HEK293T (cell line): ENCODE measurements at regions not wholly inside any gene's neighbourhood (a gene's known extent, or its start where the extent isn't known, plus 50 kb on each side); places are given as distances from the start of the nearest gene placed in this dataset.

Experiments
- ARNT ChIP-seq: fragments of 450-650 bp; IDR thresholded peaks from 2 replicates; pipeline ENCODE4 v1.6.1; 2017; ENCODE audit warnings: mild to moderate bottlenecking
- BHLHE40 ChIP-seq: fragments of 450-650 bp; IDR thresholded peaks from 2 replicates; pipeline ENCODE4 v1.6.1; 2016; ENCODE audit warnings: mild to moderate bottlenecking, moderate library complexity, borderline replicate concordance
- CTBP1 ChIP-seq: fragments of 450-650 bp; IDR thresholded peaks from 2 replicates; pipeline ENCODE4 v1.6.1; 2016; ENCODE audit warnings: borderline replicate concordance
- ELF4 ChIP-seq: fragments of 450-650 bp; IDR thresholded peaks from 2 replicates; pipeline ENCODE4 v1.6.1; 2017; ENCODE audit warnings: antibody characterized with exemption
- FOXA1 ChIP-seq: fragments of 450-650 bp; IDR thresholded peaks from 2 replicates; pipeline ENCODE4 v1.6.1; 2016; ENCODE audit warnings: mild to moderate bottlenecking
- FOXM1 ChIP-seq: fragments of 450-650 bp; IDR thresholded peaks from 2 replicates; pipeline ENCODE4 v1.6.1; 2017; ENCODE audit warnings: mild to moderate bottlenecking, borderline replicate concordance
- NFRKB ChIP-seq: fragments of 450-650 bp; IDR thresholded peaks from 2 replicates; pipeline ENCODE4 v1.6.1; 2016; ENCODE audit warnings: mild to moderate bottlenecking, moderate library complexity
- SP1 ChIP-seq: fragments of 450-650 bp; IDR thresholded peaks from 2 replicates; pipeline ENCODE4 v1.6.1; 2017
- SUZ12 ChIP-seq: fragments of 450-650 bp; IDR thresholded peaks from 2 replicates; pipeline ENCODE4 v1.6.1; 2016; ENCODE audit warnings: mild to moderate bottlenecking
- TARDBP ChIP-seq: fragments of 450-650 bp; IDR thresholded peaks from 2 replicates; pipeline ENCODE4 v1.6.1; 2016

DNA sequence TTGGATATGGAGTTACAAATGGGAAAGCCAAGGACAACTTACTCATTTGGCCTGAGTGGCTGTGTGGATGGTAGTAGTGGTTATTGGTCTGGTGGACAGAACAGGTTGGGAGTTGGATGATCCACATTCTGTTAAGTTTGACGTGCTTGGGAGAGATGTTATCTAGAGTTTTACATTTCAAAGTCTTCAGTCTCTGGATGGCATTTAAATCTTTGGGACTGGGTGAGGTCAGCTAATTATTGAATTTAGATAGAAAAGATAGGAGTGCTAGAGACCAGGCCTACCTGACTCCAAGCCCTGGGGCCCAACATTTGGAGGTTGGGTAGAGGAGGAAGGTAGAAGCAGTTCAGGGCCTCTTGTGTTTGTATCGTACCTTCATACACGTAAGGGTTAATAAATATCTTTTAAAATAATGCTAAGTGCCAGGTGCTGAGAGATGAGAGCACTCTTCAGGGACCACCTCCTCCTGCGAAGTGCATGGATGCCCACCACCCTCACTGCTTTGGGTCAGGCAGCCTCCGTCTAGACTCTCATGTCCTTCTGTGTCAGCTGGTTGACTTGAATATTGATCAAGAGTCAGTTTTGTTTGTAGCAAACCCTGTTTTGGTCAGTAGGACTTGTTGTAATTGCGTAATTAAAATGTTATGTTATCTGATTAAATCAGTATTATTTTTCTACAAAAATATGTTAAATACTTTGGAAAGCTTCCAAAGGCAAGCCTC is 460.4 kb upstream of the RGS6 start:
- TF ChIP-seq TARDBP (no peak), BHLHE40 (no peak), SP1 (no peak), ELF4 (no peak), ARNT (no peak), FOXM1 (no peak), FOXA1 (no peak), NFRKB (no peak), SUZ12 (no peak), CTBP1 (no peak)
